ENCODE measurements at regions not wholly inside any gene's neighbourhood (a gene's known extent, or its start where the extent isn't known, plus 50 kb on each side); places are given as distances from the start of the nearest gene placed in this dataset.

- H3K27me3 ChIP-seq (ENCODE audit: control insufficient read depth in 2 of 2, insufficient read depth in 2 of 2, low read length in 2 of 2): no peaks in the 10 kb centered on the region
- no peak for ATAC-seq
- intact Hi-C loops (cut with micrococcal nuclease): no loop called here
These were observed 198.1 kb upstream of the SATB1 start for GRCh38 chr3:18623220-18623619.

More at GRCh38 chr3:18623220-18623619, 198.1 kb upstream of the SATB1 start:
- Histone ChIP-seq H3K9me1 (ENCODE audit: control insufficient read depth, insufficient read depth, low read length) (no peaks in the 10 kb centered on the region), H3K4me3 (no peak overlapping the region), H4K20me1 (replicated peaks; ENCODE audit: control insufficient read depth, insufficient read depth, low read length) (no peaks in the 10 kb centered on the region), H3K9me3 (replicated peaks; ENCODE audit: control insufficient read depth, insufficient read depth, low read depth, low read length) (no peaks in the 10 kb centered on the region), H3K9ac (ENCODE audit: insufficient read depth in 1 of 2, low read depth in 2 of 2, low read length in 2 of 2) (no peak overlapping the region), H3K4me1 (replicated peaks in 1 of 2; ENCODE audit: control insufficient read depth in 2 of 2, insufficient read depth in 2 of 2, low read length in 2 of 2) (no peaks in the 10 kb centered on the region), H3K4me2 (ENCODE audit: insufficient read depth, low read length) (no peak overlapping the region), H3K79me2 (ENCODE audit: control insufficient read depth, insufficient read depth, low read length) (no peaks in the 10 kb centered on the region), H2AFZ (ENCODE audit: low read depth, low read length) (no peak overlapping the region), H3K36me3 (ENCODE audit: control insufficient read depth, insufficient read depth, low read length) (no peaks in the 10 kb centered on the region), H3K27ac (ENCODE audit: extremely low read depth, low read depth, low read length) (no peak overlapping the region)
- TF ChIP-seq MNT (conservative IDR thresholded peaks at IDR 0.05) (no peak), CHCHD3 (CRISPR knock-in tag; IDR thresholded peaks at IDR 0.05) (no peak), TEAD2 (tag; IDR thresholded peaks at IDR 0.05) (no peak), SIN3A (IDR thresholded peaks at IDR 0.05; ENCODE audit: borderline replicate concordance in 2 of 2, control insufficient read depth in 1 of 2, low read depth in 2 of 2, low read length in 2 of 2) (no peak), ZNF764 (CRISPR knock-in tag; IDR thresholded peaks at IDR 0.05; ENCODE audit: low read depth) (no peak), E2F1 (CRISPR knock-in tag; IDR thresholded peaks at IDR 0.05) (no peak), ZKSCAN3 (CRISPR knock-in tag; IDR thresholded peaks at IDR 0.05) (no peak)
- DNase-seq (ENCODE audit: extremely low read depth in 1 of 4, low spot score in 3 of 4): no peak
- FAIRE-seq: no peak
- ChIA-PET POLR2A (no interaction called here), CTCF (ENCODE audit: low intra/inter-chr PET ratio) (no interaction called here)
- 1% methylated on average over 6 of the region's 6 CpGs for WGBS (ENCODE audit: insufficient coverage, low coverage, missing lambda C conversion rate)
- in situ Hi-C loops (cut with MboI): no loop called here
- no TSS peak for BruUV-seq (replicated peaks)

Measured in K562 (cell line).